G401 (cell line): ENCODE measurements at regions not wholly inside any gene's neighbourhood (a gene's known extent, or its start where the extent isn't known, plus 50 kb on each side); places are given as distances from the start of the nearest gene placed in this dataset.

Experiments used
- DNase-seq: peaks from one replicate; pipeline ENCODE4 v3.0.0-alpha.2; 2015; ENCODE audit warnings: low spot score
- in situ Hi-C: cut with HindIII; loops from 2 replicates; pipeline ENCODE4 v1.10.0; 2016; ENCODE audit warnings: low sequenced_read_pairs, mixed read lengths

- in situ Hi-C loops = no loop called here
- DNase-seq = no peak
Observed at GRCh38 chr13:71124230-71124629, 742.8 kb downstream of the DACH1 start.

- no peak for DNase-seq
- in situ Hi-C loops = no loop called here
Observed at GRCh38 chr13:71118779-71119364, 748.1 kb downstream of the DACH1 start.

- in situ Hi-C loops = no loop called here
- DNase-seq = no peak
Observed at GRCh38 chr13:71117920-71118319, 749.1 kb downstream of the DACH1 start.

GRCh38 chr13:71115301-71115700, 751.7 kb downstream of the DACH1 start:
- no peak for DNase-seq
- in situ Hi-C loops = no loop called here

GRCh38 chr13:71096421-71096820, 770.6 kb downstream of the DACH1 start:
- in situ Hi-C loops = no loop called here

DNA sequence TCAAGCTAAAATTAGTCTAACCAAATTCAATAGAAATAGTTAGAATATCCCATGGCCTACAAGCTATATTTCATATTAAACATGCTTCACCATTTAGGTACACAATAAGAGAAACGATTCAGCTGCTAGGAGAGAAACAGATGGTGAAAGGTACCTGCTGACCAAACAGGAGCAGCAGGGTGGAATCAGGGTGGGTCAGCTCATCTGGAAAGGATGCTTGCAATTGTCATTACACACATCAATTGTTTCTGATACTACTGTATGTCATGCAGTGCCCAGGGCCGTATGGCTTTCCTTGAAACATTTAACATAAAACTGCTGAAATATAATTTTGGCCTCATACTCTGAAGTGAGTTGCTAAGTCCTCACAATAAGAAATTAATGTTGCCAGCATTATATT, 776.0 kb downstream of the DACH1 start:
- no peak for DNase-seq
- in situ Hi-C loops = no loop called here

More at GRCh38 chr13:71096421-71096820, 770.6 kb downstream of the DACH1 start:
- no peak for DNase-seq

DNA sequence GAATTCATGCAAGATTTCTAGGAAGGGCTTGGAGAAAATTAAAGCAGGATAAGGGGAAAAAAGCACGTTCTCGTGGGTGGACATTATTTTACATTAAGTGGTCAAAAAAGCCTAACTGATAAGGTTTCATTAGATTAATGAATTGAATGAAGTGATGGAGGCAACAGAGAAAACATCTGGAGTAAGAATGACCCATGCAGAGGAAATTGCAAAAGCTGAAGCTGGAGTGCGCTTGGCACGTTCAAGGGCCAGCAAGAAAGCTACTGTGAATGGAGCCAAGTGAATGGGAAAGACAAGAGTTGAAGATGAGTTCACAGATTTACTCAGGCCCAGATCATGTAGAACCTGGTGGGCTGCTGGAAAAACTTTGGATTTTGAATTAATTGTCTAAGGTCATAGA, 777.9 kb downstream of the DACH1 start:
- in situ Hi-C loops = no loop called here

GRCh38 chr13:71087432-71087831, 779.6 kb downstream of the DACH1 start:
- DNase-seq = no peak
- in situ Hi-C loops = no loop called here

More for the DNA sequence above, 777.9 kb downstream of the DACH1 start:
- DNase-seq = no peak

- in situ Hi-C loops = no loop called here
Observed at GRCh38 chr13:71087006-71087405, 780.0 kb downstream of the DACH1 start.

DNA sequence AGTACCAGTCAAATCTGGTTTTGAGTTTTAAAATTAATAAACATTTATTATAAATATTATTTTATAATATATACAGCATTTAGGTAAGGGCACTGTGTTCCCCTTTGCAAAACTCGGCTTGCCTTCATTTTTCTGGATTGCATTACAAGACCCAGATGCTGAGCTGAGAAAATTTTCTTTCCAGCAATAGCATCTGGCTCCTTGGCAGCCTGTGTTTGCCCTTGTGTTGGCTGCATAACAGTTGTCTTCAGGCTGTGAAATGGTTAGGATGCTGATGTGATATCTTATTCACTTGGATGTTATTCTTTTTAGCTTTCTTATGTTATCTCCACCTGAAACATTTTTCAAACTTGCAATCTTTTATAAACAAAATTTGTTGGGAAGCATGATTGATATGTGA, 784.4 kb downstream of the DACH1 start:
- no peak for DNase-seq
- in situ Hi-C loops = no loop called here

More at GRCh38 chr13:71087006-71087405, 780.0 kb downstream of the DACH1 start:
- DNase-seq = no peak

DNA sequence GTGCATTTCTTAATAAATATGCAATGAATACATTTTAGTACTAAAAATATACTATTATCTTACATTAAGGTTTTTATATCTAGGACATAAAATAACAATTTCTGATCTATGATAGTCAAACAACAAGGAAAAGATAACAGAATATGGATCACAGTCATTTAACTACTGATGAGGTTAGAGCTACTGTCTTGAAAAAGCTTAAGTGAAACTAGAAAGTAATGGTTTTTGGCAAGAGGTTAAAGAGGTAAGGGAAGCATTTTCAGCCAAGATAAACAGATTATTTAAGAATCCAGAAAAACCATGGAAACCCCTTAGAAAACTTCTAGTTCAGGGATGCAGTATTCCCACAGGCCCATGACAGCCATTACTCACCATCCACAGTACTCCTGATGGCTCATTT, 787.4 kb downstream of the DACH1 start:
- DNase-seq = no peak
- in situ Hi-C loops = no loop called here

DNA sequence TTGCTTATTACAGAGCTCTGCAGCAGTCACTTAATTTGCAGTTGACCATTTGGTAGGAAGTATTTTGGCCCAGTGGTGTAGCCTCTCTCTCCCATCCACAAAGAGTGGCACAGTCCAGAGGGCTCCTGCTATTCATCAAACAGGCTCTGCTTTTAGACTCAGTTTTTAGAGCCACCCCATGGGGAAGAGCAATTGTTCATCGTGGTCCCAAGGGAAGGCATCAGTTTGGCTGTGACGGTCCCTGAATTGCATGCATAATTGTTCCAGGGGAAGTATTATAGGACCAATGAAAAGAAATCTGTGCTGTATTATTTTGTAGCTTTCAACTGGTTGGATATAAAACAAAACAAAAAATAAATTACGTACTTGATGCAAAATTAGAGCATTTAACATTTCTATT, 799.0 kb downstream of the DACH1 start:
- in situ Hi-C loops = no loop called here
- no peak for DNase-seq

DNA sequence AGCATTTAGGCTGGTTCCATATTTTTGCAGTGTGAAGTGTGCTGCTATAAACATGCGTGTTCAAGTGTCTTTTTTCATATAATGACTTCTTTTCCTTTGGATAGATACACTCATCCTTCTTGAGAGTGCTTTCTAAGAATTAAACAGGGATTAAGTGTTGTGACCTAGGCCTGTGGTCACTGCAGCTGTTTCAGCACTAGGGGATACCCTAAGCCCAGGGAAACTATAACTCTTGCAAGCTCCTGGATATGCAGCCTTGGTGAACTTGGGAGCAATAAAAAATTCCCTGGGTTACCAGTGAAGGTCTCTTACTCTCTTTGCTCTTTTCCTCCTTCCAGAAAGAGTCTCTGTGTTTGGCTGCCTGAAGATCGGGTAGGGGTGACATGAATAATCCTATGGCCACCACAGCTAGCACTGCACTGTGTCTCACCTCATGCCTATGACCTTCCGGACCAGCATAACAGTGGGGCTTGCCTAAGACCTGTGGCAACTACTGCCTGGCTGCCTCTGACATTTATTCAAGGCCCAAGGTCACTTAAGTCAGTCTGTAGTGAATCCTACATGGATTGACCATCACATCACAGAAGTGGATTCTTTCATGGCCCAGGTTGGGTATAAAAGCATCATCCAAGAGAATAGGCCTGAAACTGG, 799.7 kb downstream of the DACH1 start:
- no peak for DNase-seq

GRCh38 chr13:71056581-71056980, 810.4 kb downstream of the DACH1 start:
- in situ Hi-C loops = no loop called here
- no peak for DNase-seq

More for the DNA sequence above, 799.7 kb downstream of the DACH1 start:
- in situ Hi-C loops = no loop called here

GRCh38 chr13:71055644-71056043, 811.4 kb downstream of the DACH1 start:
- in situ Hi-C loops = no loop called here
- no peak for DNase-seq

GRCh38 chr13:71055047-71055446, 812.0 kb downstream of the DACH1 start:
- in situ Hi-C loops = no loop called here
- no peak for DNase-seq

DNA sequence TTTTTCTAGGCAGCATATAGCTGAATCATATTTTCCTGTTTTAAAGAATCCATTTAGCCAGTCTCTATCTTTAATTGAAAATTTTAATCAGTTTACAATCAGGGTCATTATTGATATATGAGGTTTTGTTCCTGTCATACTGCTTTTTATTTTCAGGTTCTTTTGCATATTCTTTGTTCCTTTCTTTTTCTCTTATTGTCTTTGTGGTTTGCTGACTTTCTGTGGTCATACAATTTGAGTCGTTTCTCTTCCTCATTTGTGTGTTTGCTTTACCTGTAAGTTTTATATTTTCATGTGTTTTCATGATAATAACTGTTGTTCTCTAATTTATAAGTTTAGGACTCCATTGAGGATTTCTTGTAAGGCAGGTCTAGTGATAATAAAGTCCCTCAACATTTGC, 812.6 kb downstream of the DACH1 start:
- in situ Hi-C loops = no loop called here
- no peak for DNase-seq

GRCh38 chr13:71051573-71051972, 815.4 kb downstream of the DACH1 start:
- no peak for DNase-seq
- in situ Hi-C loops = no loop called here

DNA sequence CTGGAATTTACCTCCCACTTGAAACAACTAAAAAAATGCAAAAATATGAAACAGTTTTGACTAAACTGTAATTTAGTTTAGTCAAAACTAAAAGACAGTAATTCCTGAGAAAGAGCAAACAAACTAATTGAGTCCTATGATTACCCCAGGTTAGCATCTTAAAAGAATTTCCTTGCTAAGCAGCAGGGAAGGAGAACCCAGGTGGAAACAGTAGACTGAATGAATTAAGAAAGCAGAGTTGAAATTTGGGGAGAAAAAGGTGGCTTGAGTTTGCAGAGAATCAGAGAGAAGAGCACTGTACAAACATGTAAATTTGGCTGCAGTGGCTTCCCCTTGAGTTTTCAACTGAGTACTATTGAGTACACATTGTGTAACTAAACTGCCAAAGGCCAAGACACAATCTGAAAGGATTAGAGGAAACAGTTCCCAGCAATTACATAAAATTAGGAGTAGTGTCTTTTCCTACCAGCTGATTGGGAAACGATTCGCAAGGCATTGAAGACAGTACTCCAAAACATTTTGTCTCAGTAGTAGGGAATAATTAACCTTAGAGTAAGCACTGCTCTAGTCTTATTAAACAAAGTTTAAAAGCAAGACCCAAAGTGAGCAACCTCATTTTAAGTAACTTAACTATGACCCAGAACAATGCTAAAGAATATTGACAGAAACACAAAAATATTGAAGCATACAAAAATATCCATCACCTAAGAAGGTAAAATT, 820.5 kb downstream of the DACH1 start:
- in situ Hi-C loops = no loop called here
- DNase-seq = no peak

GRCh38 chr13:71045101-71045500, 821.9 kb downstream of the DACH1 start:
- in situ Hi-C loops = no loop called here

GRCh38 chr13:71039440-71039839, 827.6 kb downstream of the DACH1 start:
- in situ Hi-C loops = no loop called here
- DNase-seq = no peak

More at GRCh38 chr13:71045101-71045500, 821.9 kb downstream of the DACH1 start:
- no peak for DNase-seq
